ENCODE measurements at regions not wholly inside any gene's neighbourhood (a gene's known extent, or its start where the extent isn't known, plus 50 kb on each side); places are given as distances from the start of the nearest gene placed in this dataset.

- TF ChIP-seq CTCF (IDR thresholded peaks at IDR 0.05 in 2 of 3, conservative IDR thresholded peaks at IDR 0.05 in 1 of 3; ENCODE audit: borderline replicate concordance in 1 of 3, insufficient read depth in 1 of 3, low read depth in 2 of 3, low read length in 2 of 3) (no peak), CBX3 (IDR thresholded peaks at IDR 0.05; ENCODE audit: low read depth) (no peak), POLR2A (IDR thresholded peaks at IDR 0.05; ENCODE audit: borderline replicate concordance, extremely low read depth, insufficient read depth, insufficient read length) (no peak), EZH2 (IDR thresholded peaks at IDR 0.05) (no peak), RAD21 (IDR thresholded peaks at IDR 0.05; ENCODE audit: low read depth) (no peak), POLR2AphosphoS5 (IDR thresholded peaks at IDR 0.05; ENCODE audit: low read depth, low read length) (no peak), YY1 (IDR thresholded peaks at IDR 0.05; ENCODE audit: extremely low read depth, insufficient replicate concordance, low read depth, low read length) (no peak), CEBPB (IDR thresholded peaks at IDR 0.05; ENCODE audit: low read depth) (no peak), ZBTB33 (IDR thresholded peaks at IDR 0.05; ENCODE audit: extremely low read depth, insufficient replicate concordance, low read length) (no peak), FOSL1 (IDR thresholded peaks at IDR 0.05; ENCODE audit: low read depth) (no peak), TCF7L2 (IDR thresholded peaks at IDR 0.05; ENCODE audit: borderline replicate concordance, extremely low read depth, insufficient read depth, insufficient read length) (no peak), ZNF274 (IDR thresholded peaks at IDR 0.05; ENCODE audit: low read depth, low read length) (no peak), SRF (IDR thresholded peaks at IDR 0.05; ENCODE audit: low read depth) (no peak), SIN3A (IDR thresholded peaks at IDR 0.05; ENCODE audit: low read depth) (no peak)
Observed at GRCh38 chr5:54663866-54664265, 146.3 kb downstream of the SNX18 start.

All from HCT116 (cell line).